GM12872 (cell line): ENCODE measurements at regions not wholly inside any gene's neighbourhood (a gene's known extent, or its start where the extent isn't known, plus 50 kb on each side); places are given as distances from the start of the nearest gene placed in this dataset.

Experiments used
- CTCF ChIP-seq: IDR thresholded peaks from 3 replicates; pipeline ENCODE4 v1.5.1; 2011; ENCODE audit warnings: low read depth, mild to moderate bottlenecking, low read length, moderate library complexity; ENCODE audit not compliant: insufficient read depth

- TF ChIP-seq CTCF, result no peak
Observed at GRCh38 chr11:95562196-95562921, 227.2 kb downstream of the FAM76B start.

- TF ChIP-seq CTCF, result no peak
Observed at GRCh38 chr11:95559899-95560298, 229.7 kb downstream of the FAM76B start.

GRCh38 chr11:95557376-95557775, 232.2 kb downstream of the FAM76B start:
- TF ChIP-seq CTCF, result no peak

- TF ChIP-seq CTCF, result no peak
Observed at GRCh38 chr11:95556342-95557163, 233.0 kb downstream of the FAM76B start.

- no peak for TF ChIP-seq CTCF
Observed at GRCh38 chr11:95556011-95556341, 233.6 kb downstream of the FAM76B start.

GRCh38 chr11:95554911-95555310, 234.7 kb downstream of the FAM76B start:
- no peak for TF ChIP-seq CTCF

GRCh38 chr11:95549301-95549700, 240.3 kb downstream of the FAM76B start:
- no peak for TF ChIP-seq CTCF
